ENCODE measurements at regions not wholly inside any gene's neighbourhood (a gene's known extent, or its start where the extent isn't known, plus 50 kb on each side); places are given as distances from the start of the nearest gene placed in this dataset.

- no peak for DNase-seq (ENCODE audit: low spot score)
Observed at GRCh38 chr12:94062194-94062593, 86.2 kb upstream of the PLXNC1 start.

- DNase-seq (ENCODE audit: low spot score): no peak
Observed at GRCh38 chr12:94062796-94063635, 85.4 kb upstream of the PLXNC1 start.

- DNase-seq (ENCODE audit: low spot score): no peak
Observed at GRCh38 chr12:94070520-94070919, 77.9 kb upstream of the PLXNC1 start.

GRCh38 chr12:94071258-94071657, 77.1 kb upstream of the PLXNC1 start:
- no peak for DNase-seq (ENCODE audit: low spot score)

GRCh38 chr12:94073441-94074051, 74.8 kb upstream of the PLXNC1 start:
- DNase-seq (ENCODE audit: low spot score): no peak

- no peak for DNase-seq (ENCODE audit: low spot score)
Observed at GRCh38 chr12:94074216-94074979, 74.0 kb upstream of the PLXNC1 start.

- peak; percentile 52 for DNase-seq (ENCODE audit: low spot score)
Observed at GRCh38 chr12:94074980-94075629, 73.3 kb upstream of the PLXNC1 start.

GRCh38 chr12:94077209-94077608, 71.2 kb upstream of the PLXNC1 start:
- no peak for DNase-seq (ENCODE audit: low spot score)

GRCh38 chr12:94078138-94078723, 70.1 kb upstream of the PLXNC1 start:
- no peak for DNase-seq (ENCODE audit: low spot score)

GRCh38 chr12:94078736-94079509, 69.5 kb upstream of the PLXNC1 start:
- DNase-seq (ENCODE audit: low spot score): no peak

- no peak for DNase-seq (ENCODE audit: low spot score)
Observed at GRCh38 chr12:94079566-94080340, 68.6 kb upstream of the PLXNC1 start.

- DNase-seq (ENCODE audit: low spot score): no peak
Observed at GRCh38 chr12:94080341-94081009, 67.9 kb upstream of the PLXNC1 start.

GRCh38 chr12:94082690-94083089, 65.7 kb upstream of the PLXNC1 start:
- DNase-seq (ENCODE audit: low spot score): no peak

GRCh38 chr12:94089891-94090290, 58.5 kb upstream of the PLXNC1 start:
- no peak for DNase-seq (ENCODE audit: low spot score)

GRCh38 chr12:94091624-94092023, 56.8 kb upstream of the PLXNC1 start:
- no peak for DNase-seq (ENCODE audit: low spot score)

- no peak for DNase-seq (ENCODE audit: low spot score)
Observed at GRCh38 chr12:94092516-94093241, 55.7 kb upstream of the PLXNC1 start.

- no peak for DNase-seq (ENCODE audit: low spot score)
Observed at GRCh38 chr12:94094700-94095099, 53.7 kb upstream of the PLXNC1 start.

GRCh38 chr12:94095618-94096017, 52.8 kb upstream of the PLXNC1 start:
- no peak for DNase-seq (ENCODE audit: low spot score)

- DNase-seq (ENCODE audit: low spot score): no peak
Observed at GRCh38 chr12:94098466-94098865, 49.9 kb upstream of the PLXNC1 start.
